SK-N-SH treated with all-trans-retinoic acid at 6 μM for 48 hours (cell line): ENCODE measurements at regions not wholly inside any gene's neighbourhood (a gene's known extent, or its start where the extent isn't known, plus 50 kb on each side); places are given as distances from the start of the nearest gene placed in this dataset.

Experiments used
- ARNTL ChIP-seq: fragments of 450-650 bp; formaldehyde crosslinking; IDR thresholded peaks from 2 replicates; pipeline ENCODE4 v1.5.0; 2020; ENCODE audit warnings: low read depth, mild to moderate bottlenecking, moderate library complexity, borderline replicate concordance
- CREB5 ChIP-seq: fragments of 250-450 bp; sonication (Bioruptor Pico); IDR thresholded peaks from 2 replicates; pipeline ENCODE4 v1.5.1; 2020; ENCODE audit warnings: low read depth, mild to moderate bottlenecking, moderate library complexity
- ESRRG ChIP-seq: fragments of 250-450 bp; sonication (Bioruptor Pico); IDR thresholded peaks from 2 replicates; pipeline ENCODE4 v1.6.1; 2021; ENCODE audit warnings: mild to moderate bottlenecking
- GLIS3 ChIP-seq: fragments of 250-450 bp; sonication (Bioruptor Pico); IDR thresholded peaks from 2 replicates; pipeline ENCODE4 v1.5.0; 2020; ENCODE audit warnings: mild to moderate bottlenecking, moderate library complexity
- OSR1 ChIP-seq: fragments of 250-450 bp; sonication (Bioruptor Pico); IDR thresholded peaks from 2 replicates; pipeline ENCODE4 v1.8.0; 2022; ENCODE audit warnings: moderate library complexity, mild to moderate bottlenecking, inconsistent platforms
- PPARA ChIP-seq: fragments of 250-450 bp; sonication (Bioruptor Pico); IDR thresholded peaks from 2 replicates; pipeline ENCODE4 v1.5.0; 2020; ENCODE audit warnings: mild to moderate bottlenecking, borderline replicate concordance
- ZC3H10 ChIP-seq: fragments of 250-450 bp; sonication (Bioruptor Pico); IDR thresholded peaks from 2 replicates; pipeline ENCODE4 v1.5.1; 2021; ENCODE audit warnings: mild to moderate bottlenecking, moderate library complexity
- ZFP3 ChIP-seq: fragments of 250-450 bp; sonication (Bioruptor Pico); IDR thresholded peaks from 2 replicates; pipeline ENCODE4 v1.5.0; 2020; ENCODE audit warnings: mild to moderate bottlenecking, moderate library complexity
- ZNF70 ChIP-seq: fragments of 450-650 bp; formaldehyde crosslinking; IDR thresholded peaks from 2 replicates; pipeline ENCODE4 v1.5.0; 2020; ENCODE audit warnings: mild to moderate bottlenecking, moderate library complexity
- ZNF8 ChIP-seq: fragments of 450-650 bp; formaldehyde crosslinking; IDR thresholded peaks from 2 replicates; pipeline ENCODE4 v1.5.0; 2020; ENCODE audit warnings: mild to moderate bottlenecking, moderate library complexity
- TF ChIP-seq, protein P1 (sequence below): fragments of 250-450 bp; sonication (Bioruptor Pico); IDR thresholded peaks from 2 replicates; pipeline ENCODE4 v1.5.0; 2020; ENCODE audit warnings: mild to moderate bottlenecking, moderate library complexity
- TF ChIP-seq, protein P2 (sequence below): fragments of 250-450 bp; sonication (Bioruptor Pico); IDR thresholded peaks from 2 replicates; pipeline ENCODE4 v1.8.0; 2021; ENCODE audit warnings: low read depth, mild to moderate bottlenecking, moderate library complexity, borderline replicate concordance
- TF ChIP-seq, protein P3 (sequence below): fragments of 250-450 bp; sonication (Bioruptor Pico); IDR thresholded peaks from 2 replicates; pipeline ENCODE4 v1.8.0; 2020; ENCODE audit warnings: mild to moderate bottlenecking, moderate library complexity, borderline replicate concordance

DNA sequence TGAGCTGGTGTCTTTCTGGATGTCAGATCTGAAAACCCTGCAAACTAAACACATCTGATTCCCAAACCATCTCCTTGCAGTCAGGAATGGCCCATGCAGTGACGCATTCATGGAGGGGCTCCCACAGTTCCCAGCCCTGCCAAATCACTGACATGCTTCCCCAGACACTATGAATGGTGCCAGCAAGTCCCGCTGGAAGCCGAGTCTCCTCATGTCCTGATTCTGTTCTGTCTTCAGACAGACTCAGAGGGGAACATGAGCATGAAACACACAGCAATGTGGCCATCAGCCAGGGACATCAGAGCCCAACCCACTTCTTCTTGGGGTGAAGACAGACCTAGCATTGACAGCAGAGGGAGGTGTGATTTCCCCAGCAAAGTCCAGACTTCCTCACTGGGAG lies 83.7 kb downstream of the TTC32 start:
- TF ChIP-seq ZFP3 (no peak), ZNF8 (CRISPR knock-in tag) (no peak), OSR1 (CRISPR knock-in tag) (no peak), ZNF70 (no peak), ESRRG (no peak), ARNTL (CRISPR knock-in tag) (no peak), ZC3H10 (CRISPR knock-in tag) (no peak), PPARA (CRISPR knock-in tag) (no peak), CREB5 (CRISPR knock-in tag) (no peak), GLIS3 (no peak)
- TF ChIP-seq, protein P1, sequence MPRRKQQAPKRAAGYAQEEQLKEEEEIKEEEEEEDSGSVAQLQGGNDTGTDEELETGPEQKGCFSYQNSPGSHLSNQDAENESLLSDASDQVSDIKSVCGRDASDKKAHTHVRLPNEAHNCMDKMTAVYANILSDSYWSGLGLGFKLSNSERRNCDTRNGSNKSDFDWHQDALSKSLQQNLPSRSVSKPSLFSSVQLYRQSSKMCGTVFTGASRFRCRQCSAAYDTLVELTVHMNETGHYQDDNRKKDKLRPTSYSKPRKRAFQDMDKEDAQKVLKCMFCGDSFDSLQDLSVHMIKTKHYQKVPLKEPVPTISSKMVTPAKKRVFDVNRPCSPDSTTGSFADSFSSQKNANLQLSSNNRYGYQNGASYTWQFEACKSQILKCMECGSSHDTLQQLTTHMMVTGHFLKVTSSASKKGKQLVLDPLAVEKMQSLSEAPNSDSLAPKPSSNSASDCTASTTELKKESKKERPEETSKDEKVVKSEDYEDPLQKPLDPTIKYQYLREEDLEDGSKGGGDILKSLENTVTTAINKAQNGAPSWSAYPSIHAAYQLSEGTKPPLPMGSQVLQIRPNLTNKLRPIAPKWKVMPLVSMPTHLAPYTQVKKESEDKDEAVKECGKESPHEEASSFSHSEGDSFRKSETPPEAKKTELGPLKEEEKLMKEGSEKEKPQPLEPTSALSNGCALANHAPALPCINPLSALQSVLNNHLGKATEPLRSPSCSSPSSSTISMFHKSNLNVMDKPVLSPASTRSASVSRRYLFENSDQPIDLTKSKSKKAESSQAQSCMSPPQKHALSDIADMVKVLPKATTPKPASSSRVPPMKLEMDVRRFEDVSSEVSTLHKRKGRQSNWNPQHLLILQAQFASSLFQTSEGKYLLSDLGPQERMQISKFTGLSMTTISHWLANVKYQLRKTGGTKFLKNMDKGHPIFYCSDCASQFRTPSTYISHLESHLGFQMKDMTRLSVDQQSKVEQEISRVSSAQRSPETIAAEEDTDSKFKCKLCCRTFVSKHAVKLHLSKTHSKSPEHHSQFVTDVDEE (CRISPR knock-in tag) = no peak
- TF ChIP-seq, protein P2, sequence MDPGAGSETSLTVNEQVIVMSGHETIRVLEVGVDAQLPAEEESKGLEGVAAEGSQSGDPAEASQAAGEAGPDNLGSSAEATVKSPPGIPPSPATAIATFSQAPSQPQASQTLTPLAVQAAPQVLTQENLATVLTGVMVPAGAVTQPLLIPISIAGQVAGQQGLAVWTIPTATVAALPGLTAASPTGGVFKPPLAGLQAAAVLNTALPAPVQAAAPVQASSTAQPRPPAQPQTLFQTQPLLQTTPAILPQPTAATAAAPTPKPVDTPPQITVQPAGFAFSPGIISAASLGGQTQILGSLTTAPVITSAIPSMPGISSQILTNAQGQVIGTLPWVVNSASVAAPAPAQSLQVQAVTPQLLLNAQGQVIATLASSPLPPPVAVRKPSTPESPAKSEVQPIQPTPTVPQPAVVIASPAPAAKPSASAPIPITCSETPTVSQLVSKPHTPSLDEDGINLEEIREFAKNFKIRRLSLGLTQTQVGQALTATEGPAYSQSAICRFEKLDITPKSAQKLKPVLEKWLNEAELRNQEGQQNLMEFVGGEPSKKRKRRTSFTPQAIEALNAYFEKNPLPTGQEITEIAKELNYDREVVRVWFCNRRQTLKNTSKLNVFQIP (CRISPR knock-in tag) = no peak
- TF ChIP-seq, protein P3, sequence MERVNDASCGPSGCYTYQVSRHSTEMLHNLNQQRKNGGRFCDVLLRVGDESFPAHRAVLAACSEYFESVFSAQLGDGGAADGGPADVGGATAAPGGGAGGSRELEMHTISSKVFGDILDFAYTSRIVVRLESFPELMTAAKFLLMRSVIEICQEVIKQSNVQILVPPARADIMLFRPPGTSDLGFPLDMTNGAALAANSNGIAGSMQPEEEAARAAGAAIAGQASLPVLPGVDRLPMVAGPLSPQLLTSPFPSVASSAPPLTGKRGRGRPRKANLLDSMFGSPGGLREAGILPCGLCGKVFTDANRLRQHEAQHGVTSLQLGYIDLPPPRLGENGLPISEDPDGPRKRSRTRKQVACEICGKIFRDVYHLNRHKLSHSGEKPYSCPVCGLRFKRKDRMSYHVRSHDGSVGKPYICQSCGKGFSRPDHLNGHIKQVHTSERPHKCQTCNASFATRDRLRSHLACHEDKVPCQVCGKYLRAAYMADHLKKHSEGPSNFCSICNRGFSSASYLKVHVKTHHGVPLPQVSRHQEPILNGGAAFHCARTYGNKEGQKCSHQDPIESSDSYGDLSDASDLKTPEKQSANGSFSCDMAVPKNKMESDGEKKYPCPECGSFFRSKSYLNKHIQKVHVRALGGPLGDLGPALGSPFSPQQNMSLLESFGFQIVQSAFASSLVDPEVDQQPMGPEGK (CRISPR knock-in tag) = no peak
